Gastrocnemius medialis (tissue), 4 donors: ENCODE measurements at regions not wholly inside any gene's neighbourhood (a gene's known extent, or its start where the extent isn't known, plus 50 kb on each side); places are given as distances from the start of the nearest gene placed in this dataset.

Experiments used
- CTCF ChIP-seq, 5 experiments: fragments of 450-650 bp in 3 of 5; fragments of 200-600 bp in 2 of 5; sonication (generic) in 2 of 5; IDR thresholded peaks in 4 of 5; conservative IDR thresholded peaks in 1 of 5; 1 replicate in 4 of 5; 2 replicates in 1 of 5; pipeline ENCODE4 v1.5.1; 2016 to 2019; ENCODE audit warnings: antibody characterized with exemption in 5 of 5, mild to moderate bottlenecking in 3 of 5, moderate library complexity in 3 of 5
- POLR2A ChIP-seq, 2 donors: fragments of 450-650 bp; IDR thresholded peaks; one replicate each; pipeline ENCODE4 v1.6.1; 2017; ENCODE audit warnings: antibody characterized with exemption in 2 of 2, mild to moderate bottlenecking in 2 of 2, moderate library complexity in 2 of 2

- no peak for TF ChIP-seq CTCF (IDR thresholded peaks at IDR 0.05 in 4 of 5, conservative IDR thresholded peaks at IDR 0.05 in 1 of 5)
- no peak for TF ChIP-seq POLR2A (IDR thresholded peaks at IDR 0.05)
Observed at GRCh38 chr5:12193536-12193935, 289.3 kb upstream of the CTNND2 start.
